ENCODE measurements at regions not wholly inside any gene's neighbourhood (a gene's known extent, or its start where the extent isn't known, plus 50 kb on each side); places are given as distances from the start of the nearest gene placed in this dataset.
"Not testable (repeated sequence)": the region's sequence is repeated elsewhere in the genome, so short reads cannot be mapped to it uniquely, and the experiment has no call there.

GRCh38 chr15:93932164-93932776 is 299.1 kb upstream of the MCTP2 start:
- no peak for DNase-seq

GRCh38 chr15:93929375-93930094 is 301.8 kb upstream of the MCTP2 start:
- DNase-seq, result no peak

GRCh38 chr15:93920204-93920603 is 311.2 kb upstream of the MCTP2 start:
- DNase-seq, result no peak

- not testable (repeated sequence) for DNase-seq
Observed at GRCh38 chr15:93918801-93919200, 312.6 kb upstream of the MCTP2 start.

DNA sequence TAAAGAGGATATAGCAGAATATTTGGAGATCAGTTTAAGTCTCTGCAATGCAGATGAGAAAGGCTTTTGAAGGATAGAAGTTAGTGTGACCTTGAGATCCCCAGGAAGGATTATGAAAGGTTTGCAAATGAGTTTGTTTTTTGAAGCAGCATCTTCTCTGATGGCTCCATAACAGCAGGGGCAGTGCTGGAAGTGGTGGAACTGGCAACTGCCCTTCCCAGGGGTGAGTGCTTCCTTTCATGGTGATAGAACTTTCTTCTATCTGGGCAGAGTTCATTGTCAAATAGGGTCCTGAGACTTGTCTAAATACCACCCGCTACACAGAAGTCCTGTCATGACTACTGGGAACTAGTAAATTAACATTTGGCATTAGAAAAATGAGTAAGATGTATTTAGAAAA is 314.2 kb upstream of the MCTP2 start:
- DNase-seq, result no peak

DNA sequence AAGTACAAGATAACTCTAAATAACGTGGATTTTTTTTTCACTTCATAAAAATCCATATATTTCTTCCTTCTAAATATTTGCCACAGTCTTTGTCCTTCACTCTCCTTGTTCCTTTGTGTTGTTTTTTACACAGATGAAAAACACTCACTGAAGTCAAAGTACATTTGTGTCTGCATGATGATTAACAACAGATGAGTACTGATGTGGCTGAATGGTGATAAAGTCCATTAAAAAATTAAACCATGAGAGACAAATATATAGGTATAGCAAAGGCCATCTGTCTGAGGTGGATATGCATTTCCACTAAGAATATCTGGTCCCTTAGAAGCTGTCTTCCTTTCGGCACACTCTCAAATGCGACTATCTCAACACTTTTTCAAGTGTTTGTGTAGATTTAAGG is 317.5 kb upstream of the MCTP2 start:
- DNase-seq, result no peak

GRCh38 chr15:93913310-93913709 is 318.1 kb upstream of the MCTP2 start:
- no peak for DNase-seq

DNA sequence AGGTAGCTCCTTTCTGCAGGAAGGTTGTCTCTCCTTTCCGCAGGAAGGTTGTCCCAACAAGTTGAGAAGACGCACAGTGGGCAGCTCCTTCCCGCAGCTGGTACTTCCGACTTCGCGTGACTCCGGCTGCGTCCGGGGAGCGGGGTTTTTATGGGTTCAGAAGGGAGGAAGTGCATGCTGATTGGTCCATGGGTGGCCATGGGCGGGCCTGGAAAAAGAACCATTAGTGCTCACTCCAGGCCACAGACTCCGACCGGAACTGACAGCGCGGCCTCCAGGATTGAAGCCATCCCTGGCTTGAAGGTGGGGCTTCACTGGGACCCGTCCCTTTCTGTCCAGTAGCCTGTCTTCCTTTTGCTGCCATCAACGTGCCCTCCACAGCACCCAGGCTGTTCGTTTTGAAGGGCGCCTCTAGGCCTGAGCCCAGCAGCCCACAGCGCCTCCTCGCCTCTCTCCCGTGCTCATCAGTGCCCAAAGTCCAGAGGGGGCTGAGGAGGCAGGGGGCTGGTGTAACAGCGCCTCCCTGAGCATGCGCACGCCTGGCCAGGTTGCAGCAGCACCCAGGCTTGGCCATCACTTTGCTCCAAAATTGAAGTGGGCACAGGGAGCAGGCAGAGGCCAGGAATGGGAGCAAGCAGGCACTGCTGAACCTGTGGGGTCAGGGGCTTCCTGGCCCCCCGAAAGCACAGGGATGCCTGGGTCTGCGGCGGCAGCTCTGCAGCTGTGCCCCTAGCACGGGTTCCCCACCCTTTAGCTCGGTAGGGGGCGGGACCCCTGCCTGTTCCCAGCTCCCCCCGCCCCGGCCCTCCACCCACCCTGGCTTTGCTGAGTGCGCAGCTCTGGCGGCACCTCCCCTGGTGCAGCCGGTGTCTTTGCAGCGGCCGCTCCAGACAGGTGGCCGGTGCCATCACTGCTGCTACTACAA is 330.6 kb upstream of the MCTP2 start:
- DNase-seq, result no peak

DNA sequence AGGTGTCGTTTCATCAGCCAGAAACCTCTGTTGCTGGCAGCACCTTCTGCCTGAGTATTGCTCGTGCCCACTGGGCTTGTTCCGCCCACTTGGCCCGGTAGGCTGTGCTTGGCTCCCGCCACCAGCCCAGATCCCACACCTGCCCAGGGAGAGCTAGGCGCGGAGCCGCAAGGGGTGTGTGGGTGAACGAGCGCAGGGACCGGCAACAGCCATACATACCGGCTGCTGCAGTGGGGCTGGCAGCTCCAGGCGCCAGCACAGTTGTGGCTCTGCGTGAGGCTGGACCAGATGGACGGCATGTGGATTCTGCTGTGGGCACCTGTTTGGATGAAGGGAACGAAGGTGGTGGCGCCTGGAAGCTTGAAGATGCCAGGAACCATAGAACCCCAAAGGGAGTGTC is 331.5 kb upstream of the MCTP2 start:
- DNase-seq, result no peak

GRCh38 chr15:93897377-93897776 is 334.0 kb upstream of the MCTP2 start:
- no peak for DNase-seq

GRCh38 chr15:93895976-93896770 is 335.2 kb upstream of the MCTP2 start:
- DNase-seq, result no peak

DNA sequence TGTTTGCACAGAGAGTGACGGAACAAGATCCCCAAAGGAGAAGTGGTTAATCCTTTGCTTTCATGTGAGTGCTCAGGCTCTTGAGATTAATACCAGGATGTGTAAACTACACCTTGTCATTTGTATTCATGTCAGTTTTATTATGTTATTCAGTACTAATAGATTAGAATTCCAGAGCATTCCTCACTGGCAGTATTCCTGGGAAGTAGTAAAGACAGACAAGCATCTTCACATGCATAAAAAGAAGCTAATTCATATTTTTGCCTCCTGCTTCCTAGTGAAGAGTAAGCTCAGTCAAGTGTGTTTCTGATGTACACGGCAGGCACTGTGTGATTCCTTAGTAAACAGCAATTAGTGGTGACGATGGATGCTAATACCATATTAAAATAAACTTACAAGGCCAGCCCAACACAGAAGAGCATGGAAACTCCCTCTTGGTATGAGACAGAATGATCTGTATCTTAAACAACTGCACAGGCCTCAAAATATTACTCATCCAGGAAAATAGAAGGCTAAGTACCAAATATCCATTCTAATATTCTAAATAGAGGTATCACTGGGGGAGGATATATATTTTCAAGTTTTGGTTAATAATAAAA is 336.8 kb upstream of the MCTP2 start:
- DNase-seq, result no peak

- DNase-seq, result no peak
Observed at GRCh38 chr15:93887151-93887550, 344.2 kb upstream of the MCTP2 start.

- DNase-seq, result no peak
Observed at GRCh38 chr15:93882779-93883178, 348.6 kb upstream of the MCTP2 start.

DNA sequence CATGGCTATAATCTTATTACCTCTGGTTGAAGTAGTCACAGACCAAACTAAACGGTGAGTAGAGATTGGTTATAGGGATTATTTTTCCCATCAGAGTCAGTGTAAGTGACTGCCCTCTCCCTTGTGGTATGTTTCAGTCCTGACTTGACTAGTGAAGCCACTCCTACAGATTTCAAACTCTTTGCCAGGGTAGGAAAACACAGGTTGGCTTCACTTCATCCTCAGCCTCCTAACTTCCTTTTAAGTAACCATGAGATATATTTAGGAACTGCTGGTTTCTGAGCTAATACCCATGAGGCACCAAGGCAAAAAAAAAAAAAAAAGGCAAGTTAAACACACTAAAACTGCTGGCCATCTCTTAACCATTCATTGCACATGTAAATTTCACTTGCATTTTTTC is 349.2 kb upstream of the MCTP2 start:
- no peak for DNase-seq

DNA sequence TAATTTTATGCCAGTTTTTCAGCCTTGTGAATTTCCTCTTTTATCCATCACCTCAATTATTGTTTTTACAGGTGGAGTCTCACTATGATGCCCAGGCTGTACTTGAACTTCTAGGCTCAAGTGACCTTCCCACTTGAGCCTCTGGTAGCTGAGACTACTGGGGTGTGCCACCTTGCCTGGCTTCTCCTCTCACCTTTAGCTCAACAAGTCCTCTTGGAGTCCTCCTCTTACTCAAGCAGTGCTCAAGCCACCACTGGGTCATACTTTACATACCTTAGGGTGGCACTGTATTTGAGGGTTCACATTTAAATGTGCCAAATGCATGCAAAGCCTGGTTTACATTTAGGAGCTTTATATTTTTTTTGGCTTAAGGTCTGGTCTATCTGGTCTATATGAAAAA is 350.1 kb upstream of the MCTP2 start:
- DNase-seq, result no peak

DNA sequence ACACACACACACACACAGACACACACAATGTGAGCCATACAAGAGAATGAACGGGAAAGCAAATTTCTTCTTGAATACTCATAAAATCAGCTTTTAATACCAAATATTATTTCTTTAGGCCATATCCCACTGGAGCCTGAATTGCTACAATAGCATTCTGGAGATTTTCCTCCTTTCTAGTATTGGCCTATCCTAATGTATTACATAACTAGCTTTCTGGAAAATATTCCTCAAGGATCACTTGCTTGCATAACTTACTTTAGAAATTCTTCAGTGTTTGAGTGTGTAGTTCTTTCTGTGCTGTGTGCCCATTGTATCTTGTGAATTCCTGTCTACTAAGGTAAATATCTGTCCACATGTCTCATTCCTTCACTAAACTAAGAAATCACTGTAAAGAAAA is 351.0 kb upstream of the MCTP2 start:
- DNase-seq, result no peak

- no peak for DNase-seq
Observed at GRCh38 chr15:93870583-93870982, 360.8 kb upstream of the MCTP2 start.

GRCh38 chr15:93866948-93867347 is 364.4 kb upstream of the MCTP2 start:
- no peak for DNase-seq

GRCh38 chr15:93866476-93866875 is 364.9 kb upstream of the MCTP2 start:
- DNase-seq, result no peak

- no peak for DNase-seq
Observed at GRCh38 chr15:93865586-93865985, 365.8 kb upstream of the MCTP2 start.

DNA sequence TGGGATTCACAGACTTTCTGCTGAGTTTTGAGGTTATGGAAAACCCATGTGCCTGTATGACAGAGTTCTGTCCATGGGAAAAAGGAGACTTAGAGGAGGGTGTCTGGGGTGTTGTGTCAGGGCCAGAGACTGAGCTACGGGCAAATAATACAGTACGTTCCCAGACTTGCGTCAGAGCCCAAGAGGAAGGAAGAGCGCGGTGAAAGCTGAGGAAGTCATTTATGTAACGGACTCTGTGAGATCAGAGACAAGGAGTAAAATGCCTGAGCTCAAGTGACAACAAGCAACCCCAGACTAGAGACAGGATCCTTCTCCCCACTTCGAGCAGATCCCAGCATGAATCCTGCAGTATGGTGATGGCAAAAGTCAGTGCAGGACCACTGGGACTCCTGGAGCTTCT is 368.6 kb upstream of the MCTP2 start:
- DNase-seq, result peak; percentile 2

All from CD4-positive, alpha-beta T cell treated with Interleukin-10 for 1 hour (primary cell).